ENCODE measurements at regions not wholly inside any gene's neighbourhood (a gene's known extent, or its start where the extent isn't known, plus 50 kb on each side); places are given as distances from the start of the nearest gene placed in this dataset.
"Not testable (repeated sequence)": the region's sequence is repeated elsewhere in the genome, so short reads cannot be mapped to it uniquely, and the experiment has no call there.

GRCh38 chr16:14384745-14385144 is 245.3 kb downstream of the PARN start:
- no peak for DNase-seq (ENCODE audit: low read depth, low spot score)

GRCh38 chr16:14383844-14384243 is 246.2 kb downstream of the PARN start:
- not testable (repeated sequence) for DNase-seq (ENCODE audit: low read depth, low spot score)

GRCh38 chr16:14378689-14379467 is 251.2 kb downstream of the PARN start:
- DNase-seq (ENCODE audit: low read depth, low spot score): no peak

GRCh38 chr16:14378131-14378551 is 251.9 kb downstream of the PARN start:
- no peak for DNase-seq (ENCODE audit: low read depth, low spot score)

- DNase-seq (ENCODE audit: low read depth, low spot score): no peak
These were observed 252.7 kb downstream of the PARN start for GRCh38 chr16:14377326-14377725.

GRCh38 chr16:14375132-14375491 is 254.9 kb downstream of the PARN start:
- DNase-seq (ENCODE audit: low read depth, low spot score): no peak

- DNase-seq (ENCODE audit: low read depth, low spot score): no peak
These were observed 255.5 kb downstream of the PARN start for GRCh38 chr16:14374451-14375131.

- no peak for DNase-seq (ENCODE audit: low read depth, low spot score)
These were observed 256.2 kb downstream of the PARN start for GRCh38 chr16:14373896-14374295.

GRCh38 chr16:14373406-14373805 is 256.7 kb downstream of the PARN start:
- DNase-seq (ENCODE audit: low read depth, low spot score): no peak

- no peak for DNase-seq (ENCODE audit: low read depth, low spot score)
These were observed 257.6 kb downstream of the PARN start for GRCh38 chr16:14372471-14372870.

GRCh38 chr16:14371778-14372431 is 258.2 kb downstream of the PARN start:
- DNase-seq (ENCODE audit: low read depth, low spot score): no peak

GRCh38 chr16:14370736-14371234 is 259.3 kb downstream of the PARN start:
- no peak for DNase-seq (ENCODE audit: low read depth, low spot score)

GRCh38 chr16:14369734-14370598 is 260.1 kb downstream of the PARN start:
- DNase-seq (ENCODE audit: low read depth, low spot score): no peak

- DNase-seq (ENCODE audit: low read depth, low spot score): no peak
These were observed 261.7 kb downstream of the PARN start for GRCh38 chr16:14368399-14368798.

- no peak for DNase-seq (ENCODE audit: low read depth, low spot score)
These were observed 262.9 kb downstream of the PARN start for GRCh38 chr16:14366974-14367707.

- no peak for DNase-seq (ENCODE audit: low read depth, low spot score)
These were observed 263.6 kb downstream of the PARN start for GRCh38 chr16:14366447-14366846.

GRCh38 chr16:14365200-14365851 is 264.7 kb downstream of the PARN start:
- DNase-seq (ENCODE audit: low read depth, low spot score): no peak

GRCh38 chr16:14364386-14365199 is 265.5 kb downstream of the PARN start:
- DNase-seq (ENCODE audit: low read depth, low spot score): peak; percentile 91

- DNase-seq (ENCODE audit: low read depth, low spot score): no peak
These were observed 266.0 kb downstream of the PARN start for GRCh38 chr16:14364112-14364385.
